ENCODE measurements at regions not wholly inside any gene's neighbourhood (a gene's known extent, or its start where the extent isn't known, plus 50 kb on each side); places are given as distances from the start of the nearest gene placed in this dataset.

DNA sequence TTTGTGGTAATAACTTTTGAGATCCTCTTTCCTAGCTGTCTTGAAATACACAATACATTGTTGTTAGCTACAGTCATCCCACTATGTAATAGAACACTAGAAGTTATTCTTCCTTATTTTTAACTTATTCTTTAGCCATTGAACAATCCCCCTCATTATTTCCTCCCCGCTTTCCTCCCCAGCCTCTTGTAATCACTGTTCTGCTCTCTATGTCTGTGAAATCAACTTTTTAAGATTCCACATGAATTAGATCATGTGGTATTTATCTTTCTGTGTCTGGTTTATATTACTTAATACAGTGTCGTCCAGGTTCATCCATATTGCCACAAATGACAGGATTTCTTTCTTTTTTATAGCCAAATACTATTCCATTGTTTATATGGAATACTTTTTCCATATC lies 72.9 kb downstream of the SLC10A2 start:
- H3K27ac ChIP-seq: no peak overlapping the region
- H3K4me3 ChIP-seq: no peak overlapping the region

DNA sequence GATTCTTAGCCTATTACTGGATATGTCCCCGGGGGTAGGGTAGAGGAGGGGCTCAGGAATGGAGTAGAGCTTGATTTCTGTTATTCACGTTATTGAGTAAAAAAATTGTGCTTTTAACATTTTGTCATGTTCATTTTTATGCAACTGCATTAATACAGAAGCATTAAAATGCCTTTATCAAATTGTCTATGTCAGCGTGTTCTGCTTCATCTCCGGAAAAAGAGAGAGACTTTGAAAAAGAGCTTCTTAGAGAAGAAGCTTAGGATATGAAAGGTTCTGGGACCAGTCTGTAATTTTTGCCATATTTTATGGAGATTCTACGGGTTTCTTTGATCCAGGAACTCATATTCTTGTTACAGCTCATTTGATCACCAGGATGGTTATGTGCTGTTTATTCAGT lies 82.0 kb downstream of the SLC10A2 start:
- Histone ChIP-seq H3K27ac (no peak overlapping the region), H3K4me3 (no peak overlapping the region)

DNA sequence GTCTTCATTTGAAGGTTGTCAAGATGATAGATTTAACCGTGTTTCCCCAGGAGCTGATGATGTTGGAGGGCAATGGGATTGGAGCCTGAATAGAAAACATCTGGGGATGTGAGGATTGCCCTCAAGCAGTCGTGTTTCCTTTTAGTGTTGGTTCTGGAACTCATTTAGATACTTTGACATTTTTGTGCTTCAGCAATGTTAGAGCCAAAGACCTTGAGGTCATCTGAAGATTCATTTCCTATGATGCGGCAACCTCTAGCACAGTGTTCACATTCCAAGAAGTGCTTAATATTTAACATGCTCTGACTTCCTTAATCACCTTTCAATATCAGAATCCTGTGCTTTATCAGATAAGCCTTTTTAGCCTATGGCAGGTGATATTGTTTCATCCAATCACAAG lies 82.7 kb downstream of the SLC10A2 start:
- Histone ChIP-seq H3K27ac (no peak overlapping the region), H3K4me3 (no peak overlapping the region)

DNA sequence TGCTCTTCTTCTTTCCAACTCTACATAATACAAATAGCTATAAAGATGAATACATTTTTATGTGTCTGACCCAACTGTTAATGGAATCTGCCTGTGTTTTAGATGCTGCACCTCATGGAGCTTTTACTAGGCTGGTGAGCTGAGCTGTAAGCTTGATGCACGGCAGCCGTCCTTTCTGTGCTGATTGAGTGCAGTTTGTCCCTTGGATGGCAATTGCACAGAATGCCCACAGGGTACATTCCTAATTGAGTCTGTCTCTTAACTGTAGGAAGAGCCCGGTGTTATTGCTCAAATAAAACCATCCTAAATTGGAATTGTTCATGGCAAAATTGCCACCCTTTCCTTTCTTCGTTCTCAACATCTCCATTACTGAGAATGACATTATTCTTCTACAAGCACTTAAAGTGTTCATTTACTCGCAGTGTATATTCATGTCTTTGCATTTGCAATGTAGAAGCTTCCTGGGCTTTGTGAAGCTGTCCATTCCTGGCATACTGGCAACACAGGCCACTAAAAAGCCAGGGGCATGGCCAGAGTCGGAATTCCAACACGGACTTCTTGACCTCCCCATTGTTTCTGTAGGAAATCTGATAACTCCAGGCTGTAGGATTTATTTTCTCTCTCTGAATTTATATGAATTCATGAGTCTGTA lies 85.8 kb downstream of the SLC10A2 start:
- H3K27ac ChIP-seq: no peak overlapping the region
- no peak overlapping the region for H3K4me3 ChIP-seq

DNA sequence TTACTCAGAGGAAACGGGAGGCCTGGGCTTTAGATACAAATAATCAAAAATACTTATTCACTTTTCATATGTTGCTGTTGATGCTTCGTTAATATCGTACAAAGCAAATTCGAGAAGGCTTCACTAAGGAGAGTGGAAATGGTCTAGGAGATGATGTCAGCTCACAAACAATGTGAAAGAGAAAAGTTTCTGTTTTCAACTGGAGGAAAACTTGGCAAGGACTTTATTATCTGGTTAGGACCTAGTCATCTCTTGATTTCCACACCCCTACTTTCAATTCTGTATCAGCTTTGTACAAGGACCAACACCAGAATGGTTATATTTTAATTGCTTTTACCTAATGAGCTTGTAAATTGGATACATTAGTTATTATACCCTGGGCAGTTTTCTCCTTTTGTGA lies 88.0 kb downstream of the SLC10A2 start:
- Histone ChIP-seq H3K4me3 (no peak overlapping the region), H3K27ac (peak overlapping the region in 5 of 21 experiments; percentile 8 to 60 (median 52))

DNA sequence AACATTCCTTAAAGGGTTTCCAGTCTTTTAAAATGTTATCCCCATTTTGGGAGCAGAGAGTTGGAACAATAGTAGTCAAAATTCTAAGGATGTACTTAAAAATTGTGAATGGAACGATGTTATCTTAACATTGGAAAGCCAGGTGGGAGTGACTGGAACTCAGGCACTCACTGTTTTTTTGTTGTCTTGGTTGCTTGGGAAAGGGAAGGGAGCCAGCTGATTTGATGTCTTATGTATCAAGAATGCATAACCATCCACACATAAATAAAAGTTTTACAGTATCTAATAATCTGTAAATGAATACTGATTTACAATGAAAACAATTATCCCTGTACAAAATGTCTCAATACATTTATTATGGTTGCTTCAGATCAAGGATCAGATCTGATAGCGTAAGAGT lies 88.7 kb downstream of the SLC10A2 start:
- Histone ChIP-seq H3K27ac (peak overlapping the region in 5 of 21 experiments; percentile 20 to 60 (median 52)), H3K4me3 (no peak overlapping the region)

DNA sequence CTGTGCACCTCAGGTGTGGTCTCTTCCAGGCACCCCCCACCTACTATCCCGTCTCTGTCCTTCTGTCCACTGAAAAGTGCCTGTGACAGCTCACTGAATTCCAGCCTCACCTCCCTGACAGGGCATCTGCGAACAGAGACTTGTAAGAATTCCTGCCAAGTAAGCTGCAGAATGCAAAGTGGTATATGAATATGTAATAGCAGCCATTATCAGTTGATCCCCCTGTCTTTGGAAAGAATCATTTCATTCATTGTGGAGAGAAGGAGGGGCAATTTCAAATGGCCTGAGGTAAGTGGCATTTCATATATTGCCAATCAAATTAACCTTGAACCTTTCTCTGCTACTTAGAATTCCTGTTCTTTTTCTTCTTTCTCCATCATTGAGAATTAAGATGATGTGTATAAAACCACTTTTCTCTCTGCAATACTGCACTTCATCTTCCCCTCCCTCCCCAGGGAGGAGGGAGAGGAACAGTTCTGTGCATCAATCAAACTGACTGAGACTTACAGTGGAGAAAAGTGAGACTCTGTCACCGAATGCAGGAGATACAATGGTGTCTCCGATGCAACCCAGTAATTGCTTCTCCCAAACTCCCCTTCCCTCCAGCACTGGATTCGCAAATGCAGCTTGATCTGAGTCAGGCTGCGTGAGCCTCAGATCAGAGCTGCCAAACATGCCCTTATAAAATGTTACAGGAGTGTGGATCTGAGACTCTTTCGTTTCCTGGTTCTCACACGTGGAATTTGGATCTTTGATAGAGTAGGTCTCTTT lies 91.7 kb downstream of the SLC10A2 start:
- no peak overlapping the region for H3K4me3 ChIP-seq
- no peak overlapping the region for H3K27ac ChIP-seq

DNA sequence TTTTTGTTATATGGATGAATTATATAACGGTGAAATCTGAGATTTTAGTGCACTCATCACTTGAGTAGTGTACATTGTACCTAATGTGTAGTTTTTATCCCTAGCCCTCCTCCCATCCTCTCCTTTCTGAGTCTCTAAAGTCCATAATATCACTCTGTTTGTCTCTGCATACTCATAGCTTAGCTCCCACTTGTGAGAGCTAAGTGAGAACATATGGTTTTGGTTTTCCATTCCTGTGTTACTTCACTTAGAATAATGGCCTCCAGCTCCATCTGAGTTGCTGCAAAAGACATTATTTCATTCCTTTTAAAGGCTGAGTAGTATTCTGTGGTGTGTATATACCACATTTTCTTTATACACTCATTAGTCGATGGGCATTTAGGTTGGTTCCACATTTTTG lies 94.0 kb downstream of the SLC10A2 start:
- no peak overlapping the region for H3K4me3 ChIP-seq
- no peak overlapping the region for H3K27ac ChIP-seq

DNA sequence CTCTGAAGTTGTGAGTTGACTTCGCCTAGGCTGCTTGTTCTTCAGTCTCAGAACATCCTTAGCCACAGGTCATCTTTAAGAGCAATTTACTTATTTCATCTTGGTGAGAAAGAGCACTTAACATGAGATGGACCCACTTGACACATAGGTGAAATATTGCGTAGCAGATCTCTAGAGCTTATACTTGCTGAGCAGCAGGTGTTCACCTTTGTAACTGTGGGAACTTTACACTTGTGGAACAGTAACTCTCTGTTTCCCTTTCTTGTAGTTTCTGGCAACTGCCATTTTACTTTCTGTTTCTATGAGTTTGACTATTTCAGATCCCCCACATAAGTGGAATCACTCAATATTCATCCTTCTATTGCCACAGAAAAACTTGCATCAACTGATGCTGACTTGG lies 95.7 kb downstream of the SLC10A2 start:
- Histone ChIP-seq H3K27ac (no peak overlapping the region), H3K4me3 (no peak overlapping the region)

DNA sequence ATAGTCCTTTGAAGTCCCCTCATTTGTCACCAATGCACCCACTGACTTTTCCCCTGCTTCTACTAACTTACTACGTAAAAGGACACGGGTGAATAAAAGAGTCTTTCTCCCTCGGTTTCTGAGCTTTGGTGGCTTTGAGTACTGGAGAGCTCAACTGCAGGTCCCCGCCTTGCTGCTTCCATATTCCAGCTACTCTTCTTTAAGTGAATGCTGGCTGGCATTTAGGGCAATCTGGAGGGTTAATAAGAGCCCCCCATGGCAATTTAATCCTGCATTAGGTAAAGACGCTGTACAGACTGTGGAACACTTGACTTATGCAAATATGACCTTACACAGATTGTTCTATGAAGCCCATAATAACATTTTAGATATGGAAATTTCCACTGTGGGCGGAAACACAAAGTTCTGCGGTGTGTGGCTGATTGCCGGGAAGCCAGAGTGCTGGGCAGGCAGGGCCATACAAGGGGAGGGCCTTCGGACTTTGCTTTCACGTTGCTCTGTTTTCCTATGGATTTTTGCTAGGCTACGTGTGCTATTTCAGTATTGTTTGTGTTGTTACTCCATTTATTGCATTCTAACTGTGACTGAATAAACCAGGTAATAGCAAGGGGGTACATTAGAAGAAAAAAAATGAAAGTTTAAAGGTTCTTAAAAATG lies 97.5 kb downstream of the SLC10A2 start:
- Histone ChIP-seq H3K4me3 (no peak overlapping the region), H3K27ac (no peak overlapping the region)

DNA sequence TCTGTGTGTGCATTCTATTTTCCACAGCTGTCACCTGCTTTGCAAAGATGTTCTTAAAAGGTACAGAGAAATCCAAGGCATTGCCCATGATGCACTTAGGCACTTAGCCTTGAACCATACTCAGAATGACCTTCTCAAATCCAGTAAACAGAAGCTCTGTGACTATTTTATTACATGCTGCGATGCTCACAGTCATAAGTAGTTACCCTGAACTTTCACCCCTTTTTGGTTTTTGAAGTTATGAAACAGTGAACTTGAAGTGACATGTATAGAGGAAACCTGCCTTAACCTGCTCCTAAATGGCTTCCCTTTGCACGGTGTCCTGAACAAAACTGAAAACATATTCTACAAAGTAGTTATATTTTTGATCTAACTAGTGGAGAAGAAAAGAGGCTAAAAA lies 100.4 kb downstream of the SLC10A2 start:
- Histone ChIP-seq H3K27ac (peak overlapping the region in 4 of 21 experiments; percentile 14 to 54 (median 33)), H3K4me3 (no peak overlapping the region)

DNA sequence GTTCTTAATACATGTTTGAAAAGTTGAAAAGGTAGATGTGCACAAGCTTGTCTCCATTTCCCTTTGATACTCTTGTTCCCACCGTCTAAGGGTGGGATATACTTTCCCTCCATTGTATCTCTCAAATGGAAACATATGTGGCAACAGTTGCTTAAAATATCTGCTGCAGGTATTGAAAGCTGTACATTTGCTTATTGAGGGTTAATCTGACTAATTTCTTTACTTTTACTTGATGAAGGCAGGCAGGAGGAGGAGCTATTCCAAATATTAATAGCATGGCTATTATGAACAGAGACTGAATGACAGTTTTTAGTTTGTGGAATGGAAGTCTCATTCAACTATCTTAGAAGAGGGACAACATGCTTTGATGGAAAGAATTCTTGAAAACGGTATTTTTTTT lies 103.8 kb downstream of the SLC10A2 start:
- H3K4me3 ChIP-seq: no peak overlapping the region
- no peak overlapping the region for H3K27ac ChIP-seq

DNA sequence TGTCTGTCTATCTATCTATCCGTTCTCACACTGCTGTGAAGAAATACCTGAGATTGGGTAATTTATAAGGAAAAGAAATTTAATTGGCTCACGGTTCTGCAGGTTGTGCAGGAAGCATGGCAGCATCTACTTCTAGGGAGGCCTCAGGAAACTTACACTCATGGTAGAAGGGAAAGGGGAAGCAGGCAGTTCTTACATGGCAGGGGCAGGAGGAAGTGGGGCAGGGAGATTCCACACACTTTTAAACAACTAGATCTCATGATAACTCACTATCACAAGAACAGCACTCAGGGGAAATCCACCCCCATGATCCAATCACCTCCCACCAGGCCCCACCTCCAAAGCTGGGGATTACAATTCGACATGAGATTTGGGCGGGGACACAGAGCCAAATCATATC lies 105.3 kb downstream of the SLC10A2 start:
- Histone ChIP-seq H3K27ac (no peak overlapping the region), H3K4me3 (no peak overlapping the region)

DNA sequence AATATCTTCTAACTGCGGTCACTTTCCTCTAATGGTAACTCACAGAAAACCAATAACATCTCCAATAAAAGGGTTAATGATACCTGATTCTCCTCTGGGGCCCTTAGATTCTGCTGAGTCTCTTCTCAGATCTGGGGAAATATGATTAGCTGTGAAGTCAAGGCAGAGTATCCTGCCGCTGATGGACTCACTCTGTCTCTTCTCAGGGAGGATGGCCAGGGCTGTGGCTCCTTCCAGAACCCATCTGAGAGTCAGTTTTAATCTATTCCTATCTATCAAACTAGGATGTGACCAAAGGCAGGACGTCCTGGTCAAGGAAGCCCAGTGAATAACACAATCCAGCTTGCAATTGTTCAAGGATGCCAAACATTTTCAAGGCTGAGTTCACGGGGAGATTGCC lies 109.8 kb downstream of the SLC10A2 start:
- Histone ChIP-seq H3K4me3 (no peak overlapping the region), H3K27ac (no peak overlapping the region)

DNA sequence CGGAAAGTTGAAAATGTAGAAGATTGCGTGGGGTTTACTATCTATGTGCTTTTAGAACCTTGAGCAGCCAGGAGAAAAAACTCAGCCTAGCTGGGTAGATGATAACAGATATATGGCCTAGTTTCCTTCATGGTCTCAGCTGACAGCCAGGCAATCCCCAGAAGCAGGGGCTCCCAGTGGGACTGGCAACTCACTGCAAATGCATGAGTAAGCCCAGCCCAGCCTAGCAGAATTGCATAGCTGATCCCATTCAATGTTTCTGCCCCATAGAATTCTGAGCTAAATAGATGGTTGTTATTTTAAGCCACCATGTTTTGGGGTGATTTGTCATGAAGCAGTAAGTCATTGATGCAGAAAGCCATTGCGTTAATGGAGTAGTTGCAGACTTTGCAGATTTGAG lies 108.5 kb downstream of the ERCC5 start:
- Histone ChIP-seq H3K4me3 (no peak overlapping the region), H3K27ac (no peak overlapping the region)

DNA sequence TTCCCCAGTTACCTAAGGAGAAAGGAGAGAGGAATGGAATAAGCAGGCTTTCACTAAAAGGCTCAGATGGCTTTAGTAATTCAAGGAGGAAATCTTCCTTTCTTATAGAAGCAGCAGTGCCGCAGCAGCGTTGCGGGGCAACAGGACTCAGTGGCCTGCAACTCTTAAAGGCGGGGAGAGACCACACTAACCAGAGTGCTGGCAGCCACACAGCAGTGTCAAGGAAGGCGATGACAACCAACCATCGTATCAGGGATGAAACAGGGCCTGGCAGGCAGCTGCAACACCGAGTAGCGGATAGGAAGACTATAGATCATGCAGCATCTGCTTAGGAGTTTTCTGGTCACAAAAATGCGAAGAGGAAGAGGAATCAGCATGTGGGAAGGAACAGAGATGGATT lies 106.0 kb downstream of the ERCC5 start:
- H3K4me3 ChIP-seq: no peak overlapping the region
- no peak overlapping the region for H3K27ac ChIP-seq

DNA sequence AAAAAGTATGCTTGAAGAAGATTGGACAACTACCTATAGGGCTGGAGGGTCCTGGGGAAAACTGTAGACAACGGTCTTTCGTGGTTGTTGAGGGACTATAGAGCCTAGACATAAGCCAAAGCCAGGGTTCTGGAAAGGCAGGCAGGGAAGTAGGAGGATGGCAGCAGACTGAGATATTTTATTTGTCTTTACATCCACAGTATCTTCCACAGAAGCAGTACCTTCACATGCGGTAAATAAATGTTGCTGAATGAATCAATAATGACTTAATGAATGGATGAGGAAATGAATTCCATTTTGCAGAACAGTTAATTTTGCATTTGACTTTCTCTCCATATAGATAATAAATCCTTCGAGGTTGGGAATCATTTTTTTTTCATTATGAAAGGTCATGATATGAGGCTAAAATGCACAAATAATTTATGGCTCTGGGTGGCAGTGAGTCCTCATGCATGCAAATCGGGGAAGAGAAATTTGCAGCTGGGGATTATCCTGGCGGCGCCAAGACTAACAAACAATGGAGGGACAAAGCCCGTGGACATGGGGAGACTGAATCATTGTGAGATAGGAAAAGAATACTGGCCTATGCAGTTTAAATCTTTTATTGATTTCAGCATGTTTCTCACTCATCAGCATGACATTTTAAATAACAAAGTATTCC lies 102.0 kb downstream of the ERCC5 start:
- Histone ChIP-seq H3K27ac (no peak overlapping the region), H3K4me3 (no peak overlapping the region)

DNA sequence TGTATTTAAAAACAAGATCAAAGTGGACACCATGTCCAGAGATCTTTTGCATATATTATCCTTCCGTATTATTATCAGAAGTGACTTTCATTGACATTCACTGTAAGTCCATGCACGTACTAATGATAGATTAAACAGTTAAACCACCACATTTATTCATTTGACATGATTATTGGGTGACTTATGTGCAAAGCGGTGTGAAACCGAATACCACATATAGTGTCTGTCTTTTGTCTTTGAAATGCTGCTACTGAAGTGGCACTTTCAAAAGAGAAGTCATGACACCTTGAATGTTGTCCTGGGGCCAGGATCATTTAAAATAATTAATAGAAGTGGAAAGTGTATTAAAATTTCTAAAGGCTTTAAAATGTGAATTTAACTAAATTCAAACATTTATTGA lies 100.1 kb downstream of the ERCC5 start:
- H3K4me3 ChIP-seq: no peak overlapping the region
- no peak overlapping the region for H3K27ac ChIP-seq

DNA sequence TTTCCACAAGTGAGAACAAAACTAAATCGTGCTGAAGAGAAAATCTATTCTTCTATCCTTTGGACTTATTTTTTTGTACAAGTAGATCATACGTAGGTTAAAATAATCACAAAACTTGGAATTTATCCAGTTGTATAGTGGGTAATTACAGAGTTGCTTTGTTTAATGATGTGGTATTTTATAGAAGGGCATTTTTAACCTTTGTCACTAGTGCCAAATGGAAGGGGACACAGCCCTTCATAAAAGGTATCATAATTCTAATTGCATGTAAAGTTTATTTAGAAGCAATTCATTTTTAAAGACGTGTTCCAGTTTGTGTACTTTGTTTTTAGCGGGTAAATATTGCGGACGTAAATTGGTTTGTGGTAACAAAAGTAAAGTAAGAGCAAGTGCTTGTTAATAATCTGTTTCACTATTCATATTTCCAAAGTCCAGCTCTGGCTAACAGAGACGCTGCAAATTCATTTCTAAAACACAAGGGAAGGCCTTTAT lies 99.5 kb downstream of the ERCC5 start:
- Histone ChIP-seq H3K27ac (no peak overlapping the region), H3K4me3 (no peak overlapping the region)

DNA sequence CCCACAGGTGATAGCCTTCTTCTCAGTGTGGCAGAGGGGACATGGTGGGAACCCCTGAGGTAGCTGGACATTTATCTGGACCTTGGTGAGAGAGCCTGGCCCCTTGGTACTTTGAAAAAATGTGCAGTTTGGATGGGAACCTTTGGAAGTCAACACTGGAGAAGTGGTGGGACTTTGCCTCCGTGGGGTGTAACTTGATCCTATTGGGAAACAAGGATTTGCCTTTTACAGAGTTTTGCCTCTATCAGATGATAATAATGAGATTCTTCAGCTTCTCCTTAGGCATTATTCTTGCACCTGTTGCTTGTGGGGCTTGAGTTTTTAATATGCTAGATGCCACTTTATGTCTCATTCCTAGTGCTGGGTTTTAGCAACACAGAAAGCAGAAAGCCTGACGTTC lies 99.0 kb downstream of the ERCC5 start:
- no peak overlapping the region for H3K27ac ChIP-seq

DNA sequence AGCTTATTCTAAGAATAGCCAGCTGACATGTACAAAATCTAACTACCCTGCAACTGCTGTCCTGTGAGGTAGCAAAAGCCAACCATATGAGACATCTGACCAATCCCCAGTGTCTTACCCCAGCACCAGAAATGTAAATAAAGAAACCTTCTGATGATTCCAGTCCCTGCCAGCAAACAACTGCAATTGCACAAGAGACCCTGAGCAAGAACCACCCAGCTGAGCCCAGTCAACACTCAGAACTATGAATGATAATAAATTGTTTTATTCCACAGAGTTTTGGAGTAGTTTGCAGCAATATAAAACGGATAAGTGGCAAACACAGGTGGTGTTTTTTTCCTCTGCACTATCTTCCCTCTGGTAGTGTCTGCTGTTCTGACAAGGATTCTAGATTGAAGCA lies 94.9 kb downstream of the ERCC5 start:
- H3K4me3 ChIP-seq: no peak overlapping the region
- no peak overlapping the region for H3K27ac ChIP-seq

More for the DNA sequence above, 99.0 kb downstream of the ERCC5 start:
- H3K4me3 ChIP-seq: no peak overlapping the region
